Epithelial cell of proximal tubule (primary cell): ENCODE measurements at regions not wholly inside any gene's neighbourhood (a gene's known extent, or its start where the extent isn't known, plus 50 kb on each side); places are given as distances from the start of the nearest gene placed in this dataset.
"Not testable (repeated sequence)": the region's sequence is repeated elsewhere in the genome, so short reads cannot be mapped to it uniquely, and the experiment has no call there.

Source experiments
- DNase-seq: peaks from one replicate; pipeline ENCODE4 v3.0.0-alpha.2; 2011; ENCODE audit warnings: low read depth
- H3K4me3 ChIP-seq: 2 replicates; pipeline ENCODE4 v1.5.1; 2011; ENCODE audit warnings: low read depth, mild to moderate bottlenecking, low read length
- CTCF ChIP-seq: conservative IDR thresholded peaks from 2 replicates; pipeline ENCODE4 v1.5.1; 2012; ENCODE audit warnings: low read depth, mild to moderate bottlenecking, low read length

GRCh38 chr20:1819311-1820137 is 75.7 kb upstream of the SIRPA start:
- no peak for TF ChIP-seq CTCF
- DNase-seq, result no peak
- H3K4me3 ChIP-seq, result no peak overlapping the region

GRCh38 chr20:1818895-1819294 is 76.3 kb upstream of the SIRPA start:
- no peak overlapping the region for H3K4me3 ChIP-seq
- TF ChIP-seq CTCF, result no peak
- DNase-seq, result no peak

- no peak for DNase-seq
- TF ChIP-seq CTCF, result no peak
- H3K4me3 ChIP-seq, result no peak overlapping the region
These were observed 76.9 kb upstream of the SIRPA start for GRCh38 chr20:1818247-1818840.

GRCh38 chr20:1817577-1818211 is 77.5 kb upstream of the SIRPA start:
- H3K4me3 ChIP-seq, result no peak overlapping the region
- no peak for TF ChIP-seq CTCF
- no peak for DNase-seq

GRCh38 chr20:1816384-1817381 is 78.5 kb upstream of the SIRPA start:
- no peak overlapping the region for H3K4me3 ChIP-seq
- peak; percentile 69 for DNase-seq
- TF ChIP-seq CTCF, result no peak

GRCh38 chr20:1815502-1816085 is 79.6 kb upstream of the SIRPA start:
- H3K4me3 ChIP-seq, result no peak overlapping the region
- DNase-seq, result no peak
- TF ChIP-seq CTCF, result no peak

GRCh38 chr20:1814861-1815260 is 80.3 kb upstream of the SIRPA start:
- not testable (repeated sequence) for H3K4me3 ChIP-seq, DNase-seq
